HG03442 (cell line): ENCODE measurements at regions not wholly inside any gene's neighbourhood (a gene's known extent, or its start where the extent isn't known, plus 50 kb on each side); places are given as distances from the start of the nearest gene placed in this dataset.

Experiments
- ATAC-seq: cut with Tn5 transposase; IDR thresholded peaks from one replicate; pipeline ENCODE4 v1.9.1; 2021; ENCODE audit warnings: mild to moderate bottlenecking, moderate library complexity; ENCODE audit not compliant: unreplicated experiment

GRCh38 chr1:96048572-96049212, 672.9 kb upstream of the PTBP2 start:
- ATAC-seq = no peak

GRCh38 chr1:96049759-96050409, 671.7 kb upstream of the PTBP2 start:
- no peak for ATAC-seq

GRCh38 chr1:96059276-96059675, 662.3 kb upstream of the PTBP2 start:
- no peak for ATAC-seq

- no peak for ATAC-seq
Observed at GRCh38 chr1:96059736-96060135, 661.8 kb upstream of the PTBP2 start.

GRCh38 chr1:96060621-96061020, 661.0 kb upstream of the PTBP2 start:
- no peak for ATAC-seq

- ATAC-seq = no peak
Observed at GRCh38 chr1:96072021-96072420, 649.6 kb upstream of the PTBP2 start.

GRCh38 chr1:96073100-96073499, 648.5 kb upstream of the PTBP2 start:
- no peak for ATAC-seq

- ATAC-seq = no peak
Observed at GRCh38 chr1:96074422-96074821, 647.2 kb upstream of the PTBP2 start.

GRCh38 chr1:96074876-96075577, 646.6 kb upstream of the PTBP2 start:
- no peak for ATAC-seq

- ATAC-seq = no peak
Observed at GRCh38 chr1:96075704-96076455, 645.7 kb upstream of the PTBP2 start.

- ATAC-seq = no peak
Observed at GRCh38 chr1:96076589-96076988, 645.0 kb upstream of the PTBP2 start.

GRCh38 chr1:96079581-96079980, 642.0 kb upstream of the PTBP2 start:
- no peak for ATAC-seq

GRCh38 chr1:96080925-96081324, 640.7 kb upstream of the PTBP2 start:
- ATAC-seq = no peak

- ATAC-seq = no peak
Observed at GRCh38 chr1:96087719-96088118, 633.9 kb upstream of the PTBP2 start.

- ATAC-seq = no peak
Observed at GRCh38 chr1:96090134-96090533, 631.5 kb upstream of the PTBP2 start.

GRCh38 chr1:96095849-96096612, 625.6 kb upstream of the PTBP2 start:
- no peak for ATAC-seq

- no peak for ATAC-seq
Observed at GRCh38 chr1:96096613-96097321, 624.8 kb upstream of the PTBP2 start.

GRCh38 chr1:96104506-96104905, 617.1 kb upstream of the PTBP2 start:
- no peak for ATAC-seq

- no peak for ATAC-seq
Observed at GRCh38 chr1:96104906-96105305, 616.7 kb upstream of the PTBP2 start.

- ATAC-seq = no peak
Observed at GRCh38 chr1:96116731-96117130, 604.9 kb upstream of the PTBP2 start.
